Body of pancreas (tissue), 4 donors: ENCODE measurements at regions not wholly inside any gene's neighbourhood (a gene's known extent, or its start where the extent isn't known, plus 50 kb on each side); places are given as distances from the start of the nearest gene placed in this dataset.

ENCODE experiments used
- ATAC-seq: fragments of 150-250 bp; one replicate; pipeline ENCODE4 v1.9.1; 2016
- DNase-seq, 4 donors: peaks; one replicate each; pipeline ENCODE4 v3.0.0-alpha.2; 2019
- H3K27ac ChIP-seq, 4 donors: fragments of 200-600 bp; sonication (generic); 1 replicate in 3 of 4; 2 replicates in 1 of 4; pipeline versions ENCODE4 v1.5.1 to v1.6.1; 2016 to 2019; ENCODE audit warnings: mild to moderate bottlenecking in 1 of 4, mixed read lengths in 1 of 4, moderate library complexity in 1 of 4
- H3K27me3 ChIP-seq, 2 donors: fragments of 200-600 bp; sonication (generic); one replicate each; pipeline ENCODE4 v1.6.0; 2016; ENCODE audit warnings: mild to moderate bottlenecking in 1 of 2
- H3K36me3 ChIP-seq, 2 donors: fragments of 200-600 bp; sonication (generic); replicated peaks in 1 of 2; 2 replicates each; pipeline ENCODE4 v1.5.1; 2016; ENCODE audit warnings: low read depth in 2 of 2; ENCODE audit not compliant: insufficient read depth in 1 of 2
- H3K4me1 ChIP-seq: fragments of 200-600 bp; sonication (generic); one replicate; pipeline ENCODE4 v1.6.0; 2016
- H3K4me3 ChIP-seq, 2 donors: fragments of 200-600 bp; sonication (generic); 1 replicate in 1 of 2; 2 replicates in 1 of 2; pipeline ENCODE4 v1.5.1; 2016 to 2019
- H3K9me3 ChIP-seq, 3 donors: fragments of 200-600 bp; sonication (generic); 1 replicate in 2 of 3; 2 replicates in 1 of 3; pipeline ENCODE4 v1.5.1; 2016
- POLR2A ChIP-seq, 3 donors: fragments of 450-650 bp; IDR thresholded peaks; one replicate each; pipeline ENCODE4 v1.6.1; 2016; ENCODE audit warnings: antibody characterized with exemption in 3 of 3, mild to moderate bottlenecking in 2 of 3
- WGBS, 2 donors: methylation state at CpG; one replicate each; pipeline ENCODE4 v1.1.5; 2017; 5-methylcytosine and 5-hydroxymethylcytosine counted together
- intact Hi-C: fragments of 100-400 bp; cut with DNase I; formaldehyde crosslinking; loops from one replicate; pipeline ENCODE4 v1.15.1; 2023
- TF ChIP-seq, protein P1 (sequence below), 7 experiments: fragments of 450-650 bp in 4 of 7; fragments of 200-600 bp in 3 of 7; sonication (generic) in 3 of 7; IDR thresholded peaks; one replicate each; pipeline ENCODE4 v1.5.1; 2016 to 2019; ENCODE audit warnings: antibody characterized with exemption in 7 of 7

DNA sequence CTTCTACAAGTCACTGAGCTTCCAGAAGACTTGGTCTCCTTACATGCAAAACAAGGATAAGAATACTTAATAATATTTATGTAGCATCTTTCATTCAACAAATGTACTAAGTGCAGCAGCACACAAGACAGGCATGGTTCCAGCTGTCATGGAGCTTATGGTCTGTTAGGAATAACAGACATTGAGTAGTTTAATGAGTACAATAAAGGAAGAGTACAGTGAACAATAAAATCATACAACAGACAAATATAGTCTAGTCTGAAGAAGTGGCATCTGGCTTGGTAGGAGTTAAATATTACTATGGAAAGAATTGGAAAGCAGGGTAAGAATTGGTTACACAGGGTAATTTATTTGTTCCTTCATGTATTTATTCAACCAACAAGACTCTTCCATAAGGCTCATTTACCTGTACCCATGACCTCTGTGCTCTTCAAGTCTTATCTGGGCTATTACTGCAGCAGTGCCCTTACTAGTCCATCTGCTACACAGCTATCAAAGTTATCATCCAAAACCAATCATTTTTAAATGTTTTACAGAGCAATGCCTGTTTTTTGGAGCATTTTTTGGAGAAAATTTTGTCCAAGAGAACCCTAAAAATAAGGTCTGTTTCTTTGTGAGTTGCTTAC, 101.1 kb upstream of the RPL34 start:
- DNase-seq: no peak
- H3K4me3 ChIP-seq: no peak overlapping the region
- H3K4me1 ChIP-seq: no peaks in the 10 kb centered on the region
- H3K9me3 ChIP-seq: no peaks in the 10 kb centered on the region
- TF ChIP-seq, protein P1, sequence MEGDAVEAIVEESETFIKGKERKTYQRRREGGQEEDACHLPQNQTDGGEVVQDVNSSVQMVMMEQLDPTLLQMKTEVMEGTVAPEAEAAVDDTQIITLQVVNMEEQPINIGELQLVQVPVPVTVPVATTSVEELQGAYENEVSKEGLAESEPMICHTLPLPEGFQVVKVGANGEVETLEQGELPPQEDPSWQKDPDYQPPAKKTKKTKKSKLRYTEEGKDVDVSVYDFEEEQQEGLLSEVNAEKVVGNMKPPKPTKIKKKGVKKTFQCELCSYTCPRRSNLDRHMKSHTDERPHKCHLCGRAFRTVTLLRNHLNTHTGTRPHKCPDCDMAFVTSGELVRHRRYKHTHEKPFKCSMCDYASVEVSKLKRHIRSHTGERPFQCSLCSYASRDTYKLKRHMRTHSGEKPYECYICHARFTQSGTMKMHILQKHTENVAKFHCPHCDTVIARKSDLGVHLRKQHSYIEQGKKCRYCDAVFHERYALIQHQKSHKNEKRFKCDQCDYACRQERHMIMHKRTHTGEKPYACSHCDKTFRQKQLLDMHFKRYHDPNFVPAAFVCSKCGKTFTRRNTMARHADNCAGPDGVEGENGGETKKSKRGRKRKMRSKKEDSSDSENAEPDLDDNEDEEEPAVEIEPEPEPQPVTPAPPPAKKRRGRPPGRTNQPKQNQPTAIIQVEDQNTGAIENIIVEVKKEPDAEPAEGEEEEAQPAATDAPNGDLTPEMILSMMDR (IDR thresholded peaks at IDR 0.05): no peak
- no peak for TF ChIP-seq POLR2A (IDR thresholded peaks at IDR 0.05)
- H3K36me3 ChIP-seq: no peaks in the 10 kb centered on the region
- H3K27me3 ChIP-seq: no peaks in the 10 kb centered on the region
- no peak for ATAC-seq
- H3K27ac ChIP-seq: no peak overlapping the region
- intact Hi-C loops: no loop called here

DNA sequence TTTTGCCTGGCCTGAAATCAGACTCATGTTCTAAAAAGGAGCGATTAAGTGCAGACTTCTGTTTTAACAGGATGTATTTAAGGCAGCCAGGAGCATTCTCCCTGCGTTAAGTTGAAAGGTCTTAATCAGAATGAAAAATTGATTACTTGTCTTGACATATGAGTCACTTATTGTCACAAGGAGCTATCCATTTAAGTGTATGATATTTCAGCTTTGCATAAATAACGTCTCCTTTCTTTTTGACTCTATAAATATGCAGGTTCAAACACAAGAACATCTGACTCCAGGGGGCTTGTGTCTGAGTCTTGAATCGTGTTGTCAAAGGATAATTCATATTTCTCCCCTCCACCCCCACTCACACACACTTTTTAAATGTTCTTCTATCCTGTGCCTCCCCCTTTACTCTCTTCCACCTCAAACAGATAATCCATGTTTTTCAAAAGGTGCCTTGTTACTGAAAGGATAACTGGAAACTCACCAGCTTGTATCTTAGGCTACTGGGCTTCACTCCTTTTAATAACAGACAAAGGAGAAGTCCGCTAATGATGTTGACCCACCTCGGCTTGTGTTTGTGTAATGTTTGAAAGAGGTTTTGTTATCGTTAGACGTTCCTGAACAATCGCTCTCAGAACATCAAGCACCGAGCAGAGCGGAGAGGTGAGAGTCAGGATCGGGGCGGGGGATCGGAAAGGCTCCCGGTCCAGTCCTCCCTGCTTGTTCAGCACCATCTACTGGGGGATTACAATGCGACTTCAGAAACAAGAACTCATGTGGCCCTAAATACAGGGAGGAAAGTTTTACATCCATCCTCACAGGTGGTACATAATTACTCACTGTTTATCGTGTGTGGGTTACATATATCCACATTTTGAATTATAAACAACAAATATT, 107.5 kb upstream of the RPL34 start:
- intact Hi-C loops: no loop called here
- no peaks in the 10 kb centered on the region for H3K36me3 ChIP-seq
- DNase-seq: peak; percentile 15 to 43 (median 24)

DNA sequence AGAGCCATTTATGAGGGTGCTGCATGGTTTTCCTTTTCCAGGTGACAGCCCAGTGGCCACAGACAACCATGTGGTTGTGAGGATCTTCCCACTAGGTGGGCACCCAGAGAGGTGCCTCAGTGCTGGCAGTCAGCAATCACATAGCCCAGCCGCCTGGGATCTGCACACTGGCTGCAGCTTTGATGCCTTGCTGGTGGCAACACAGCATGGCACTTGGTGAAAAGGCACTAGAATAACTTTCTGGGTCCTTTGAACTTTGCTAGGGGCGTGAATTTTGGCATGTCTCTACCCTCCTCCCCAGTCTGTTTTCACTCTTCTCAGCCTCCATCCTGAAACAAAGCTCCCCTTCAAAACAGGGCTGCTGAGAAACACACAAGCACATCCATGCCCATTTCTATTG, 108.8 kb upstream of the RPL34 start:
- no peaks in the 10 kb centered on the region for H3K4me1 ChIP-seq
- DNase-seq (no peak), ATAC-seq (no peak)
- no peak overlapping the region for H3K4me3 ChIP-seq
- WGBS, 2 donors: 38 to 60% methylated on average over 1 to 2 of the region's 2 CpGs
- intact Hi-C loops: no loop called here
- H3K9me3 ChIP-seq: no peaks in the 10 kb centered on the region
- H3K27me3 ChIP-seq: no peaks in the 10 kb centered on the region
- no peaks in the 10 kb centered on the region for H3K36me3 ChIP-seq
- H3K27ac ChIP-seq: no peak overlapping the region
- TF ChIP-seq POLR2A (IDR thresholded peaks at IDR 0.05): no peak
- TF ChIP-seq, protein P1 (IDR thresholded peaks at IDR 0.05): no peak

More for the DNA sequence above, 107.5 kb upstream of the RPL34 start:
- no peak overlapping the region for H3K4me3 ChIP-seq
- H3K27me3 ChIP-seq: no peaks in the 10 kb centered on the region
- no peaks in the 10 kb centered on the region for H3K4me1 ChIP-seq
- WGBS, 2 donors: 4 to 6% methylated on average over 17 of the region's 17 CpGs
- TF ChIP-seq POLR2A (IDR thresholded peaks at IDR 0.05): no peak
- TF ChIP-seq, protein P1 (IDR thresholded peaks at IDR 0.05): peak in 3 of 7 experiments; percentile 21 to 41 (median 29)
- ATAC-seq: peak; percentile 38
- no peak overlapping the region for H3K27ac ChIP-seq
- H3K9me3 ChIP-seq: no peaks in the 10 kb centered on the region

DNA sequence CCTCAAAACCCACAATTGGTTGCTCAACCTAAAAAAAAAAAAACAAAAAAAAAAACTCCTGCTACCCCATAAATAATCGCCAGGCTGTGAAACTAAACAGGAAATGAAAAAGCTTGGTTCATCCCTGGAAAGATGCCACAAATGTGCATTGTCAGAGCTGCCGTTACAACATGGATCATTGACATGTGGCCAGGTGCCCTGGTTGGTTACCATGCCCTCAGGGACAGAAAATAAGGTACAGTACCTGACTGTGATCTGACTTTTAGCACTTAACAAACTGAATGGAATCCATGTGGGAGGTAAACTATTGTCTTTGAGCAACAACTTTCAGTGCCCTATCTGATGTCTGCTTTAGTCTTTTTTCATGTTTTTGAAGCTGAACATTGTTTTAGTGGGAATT, 118.0 kb upstream of the RPL34 start:
- WGBS, 2 donors: 57 to 70% methylated on average over 2 of the region's 2 CpGs
- H3K27me3 ChIP-seq: no peaks in the 10 kb centered on the region
- ATAC-seq (no peak), DNase-seq (no peak)
- intact Hi-C loops: no loop called here
- H3K4me3 ChIP-seq: no peak overlapping the region
- no peaks in the 10 kb centered on the region for H3K36me3 ChIP-seq
- TF ChIP-seq, protein P1 (IDR thresholded peaks at IDR 0.05): no peak
- TF ChIP-seq POLR2A (IDR thresholded peaks at IDR 0.05): no peak
- H3K27ac ChIP-seq: no peak overlapping the region
- no peaks in the 10 kb centered on the region for H3K4me1 ChIP-seq
- H3K9me3 ChIP-seq: no peaks in the 10 kb centered on the region
